K562 (cell line): ENCODE measurements at regions not wholly inside any gene's neighbourhood (a gene's known extent, or its start where the extent isn't known, plus 50 kb on each side); places are given as distances from the start of the nearest gene placed in this dataset.

Experiments
- ARID1B ChIP-seq: fragments of 450-650 bp; IDR thresholded peaks from 2 replicates; pipeline ENCODE4 v1.6.1; 2016; ENCODE audit warnings: antibody characterized with exemption, mild to moderate bottlenecking, inconsistent platforms
- MAZ ChIP-seq, 2 experiments: fragments of 450-650 bp in 1 of 2; sonication (generic) in 1 of 2; formaldehyde crosslinking; IDR thresholded peaks in 1 of 2; conservative IDR thresholded peaks in 1 of 2; 2 replicates each; pipeline versions ENCODE4 v1.4.0 to v1.5.0; 2020; ENCODE audit warnings: mild to moderate bottlenecking in 1 of 2, missing genetic modification reagents in 1 of 2
- ZNF695 ChIP-seq: fragments of 450-650 bp; formaldehyde crosslinking; IDR thresholded peaks from 2 replicates; pipeline ENCODE4 v1.4.0; 2020; ENCODE audit warnings: mild to moderate bottlenecking, moderate library complexity
- TF ChIP-seq, protein P1 (sequence below): fragments of 450-650 bp; formaldehyde crosslinking; IDR thresholded peaks from 2 replicates; pipeline ENCODE4 v1.4.0; 2020; ENCODE audit warnings: mild to moderate bottlenecking, mixed read lengths
- TF ChIP-seq, protein P2 (sequence below), 2 experiments: fragments of 450-650 bp; IDR thresholded peaks; 2 replicates each; pipeline ENCODE4 v1.6.1; 2016; ENCODE audit warnings: mild to moderate bottlenecking in 2 of 2, borderline replicate concordance in 1 of 2, low read depth in 1 of 2, moderate library complexity in 1 of 2

DNA sequence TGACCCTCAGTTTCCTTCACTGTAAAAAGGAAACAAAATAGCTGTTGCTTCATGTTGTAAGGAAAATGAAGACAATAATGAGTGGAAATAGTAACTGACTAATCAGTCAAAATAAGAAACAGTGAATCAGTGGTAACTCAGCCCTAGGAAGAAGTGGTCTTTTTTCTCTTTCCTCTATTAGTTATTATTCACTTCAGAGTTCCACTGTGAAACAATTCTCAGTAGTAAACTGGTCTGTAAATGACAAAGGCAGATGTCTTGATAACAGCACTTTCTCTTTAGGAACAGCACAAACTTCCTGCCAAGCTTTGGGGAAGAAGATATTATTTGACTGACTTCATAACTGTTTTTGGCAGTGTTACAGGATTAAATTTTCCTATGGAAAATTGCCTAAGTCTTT, 600.5 kb upstream of the KLHL1 start (continued):
- TF ChIP-seq, protein P1, sequence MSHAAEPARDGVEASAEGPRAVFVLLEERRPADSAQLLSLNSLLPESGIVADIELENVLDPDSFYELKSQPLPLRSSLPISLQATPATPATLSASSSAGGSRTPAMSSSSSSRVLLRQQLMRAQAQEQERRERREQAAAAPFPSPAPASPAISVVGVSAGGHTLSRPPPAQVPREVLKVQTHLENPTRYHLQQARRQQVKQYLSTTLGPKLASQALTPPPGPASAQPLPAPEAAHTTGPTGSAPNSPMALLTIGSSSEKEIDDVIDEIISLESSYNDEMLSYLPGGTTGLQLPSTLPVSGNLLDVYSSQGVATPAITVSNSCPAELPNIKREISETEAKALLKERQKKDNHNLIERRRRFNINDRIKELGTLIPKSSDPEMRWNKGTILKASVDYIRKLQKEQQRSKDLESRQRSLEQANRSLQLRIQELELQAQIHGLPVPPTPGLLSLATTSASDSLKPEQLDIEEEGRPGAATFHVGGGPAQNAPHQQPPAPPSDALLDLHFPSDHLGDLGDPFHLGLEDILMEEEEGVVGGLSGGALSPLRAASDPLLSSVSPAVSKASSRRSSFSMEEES (CRISPR knock-in tag) = no peak
- no peak for TF ChIP-seq ARID1B
- no peak for TF ChIP-seq MAZ (CRISPR knock-in tag; conservative IDR thresholded peaks at IDR 0.05 in 1 of 2, IDR thresholded peaks at IDR 0.05 in 1 of 2)
- TF ChIP-seq ZNF695 (CRISPR knock-in tag) = no peak
- TF ChIP-seq, protein P2, sequence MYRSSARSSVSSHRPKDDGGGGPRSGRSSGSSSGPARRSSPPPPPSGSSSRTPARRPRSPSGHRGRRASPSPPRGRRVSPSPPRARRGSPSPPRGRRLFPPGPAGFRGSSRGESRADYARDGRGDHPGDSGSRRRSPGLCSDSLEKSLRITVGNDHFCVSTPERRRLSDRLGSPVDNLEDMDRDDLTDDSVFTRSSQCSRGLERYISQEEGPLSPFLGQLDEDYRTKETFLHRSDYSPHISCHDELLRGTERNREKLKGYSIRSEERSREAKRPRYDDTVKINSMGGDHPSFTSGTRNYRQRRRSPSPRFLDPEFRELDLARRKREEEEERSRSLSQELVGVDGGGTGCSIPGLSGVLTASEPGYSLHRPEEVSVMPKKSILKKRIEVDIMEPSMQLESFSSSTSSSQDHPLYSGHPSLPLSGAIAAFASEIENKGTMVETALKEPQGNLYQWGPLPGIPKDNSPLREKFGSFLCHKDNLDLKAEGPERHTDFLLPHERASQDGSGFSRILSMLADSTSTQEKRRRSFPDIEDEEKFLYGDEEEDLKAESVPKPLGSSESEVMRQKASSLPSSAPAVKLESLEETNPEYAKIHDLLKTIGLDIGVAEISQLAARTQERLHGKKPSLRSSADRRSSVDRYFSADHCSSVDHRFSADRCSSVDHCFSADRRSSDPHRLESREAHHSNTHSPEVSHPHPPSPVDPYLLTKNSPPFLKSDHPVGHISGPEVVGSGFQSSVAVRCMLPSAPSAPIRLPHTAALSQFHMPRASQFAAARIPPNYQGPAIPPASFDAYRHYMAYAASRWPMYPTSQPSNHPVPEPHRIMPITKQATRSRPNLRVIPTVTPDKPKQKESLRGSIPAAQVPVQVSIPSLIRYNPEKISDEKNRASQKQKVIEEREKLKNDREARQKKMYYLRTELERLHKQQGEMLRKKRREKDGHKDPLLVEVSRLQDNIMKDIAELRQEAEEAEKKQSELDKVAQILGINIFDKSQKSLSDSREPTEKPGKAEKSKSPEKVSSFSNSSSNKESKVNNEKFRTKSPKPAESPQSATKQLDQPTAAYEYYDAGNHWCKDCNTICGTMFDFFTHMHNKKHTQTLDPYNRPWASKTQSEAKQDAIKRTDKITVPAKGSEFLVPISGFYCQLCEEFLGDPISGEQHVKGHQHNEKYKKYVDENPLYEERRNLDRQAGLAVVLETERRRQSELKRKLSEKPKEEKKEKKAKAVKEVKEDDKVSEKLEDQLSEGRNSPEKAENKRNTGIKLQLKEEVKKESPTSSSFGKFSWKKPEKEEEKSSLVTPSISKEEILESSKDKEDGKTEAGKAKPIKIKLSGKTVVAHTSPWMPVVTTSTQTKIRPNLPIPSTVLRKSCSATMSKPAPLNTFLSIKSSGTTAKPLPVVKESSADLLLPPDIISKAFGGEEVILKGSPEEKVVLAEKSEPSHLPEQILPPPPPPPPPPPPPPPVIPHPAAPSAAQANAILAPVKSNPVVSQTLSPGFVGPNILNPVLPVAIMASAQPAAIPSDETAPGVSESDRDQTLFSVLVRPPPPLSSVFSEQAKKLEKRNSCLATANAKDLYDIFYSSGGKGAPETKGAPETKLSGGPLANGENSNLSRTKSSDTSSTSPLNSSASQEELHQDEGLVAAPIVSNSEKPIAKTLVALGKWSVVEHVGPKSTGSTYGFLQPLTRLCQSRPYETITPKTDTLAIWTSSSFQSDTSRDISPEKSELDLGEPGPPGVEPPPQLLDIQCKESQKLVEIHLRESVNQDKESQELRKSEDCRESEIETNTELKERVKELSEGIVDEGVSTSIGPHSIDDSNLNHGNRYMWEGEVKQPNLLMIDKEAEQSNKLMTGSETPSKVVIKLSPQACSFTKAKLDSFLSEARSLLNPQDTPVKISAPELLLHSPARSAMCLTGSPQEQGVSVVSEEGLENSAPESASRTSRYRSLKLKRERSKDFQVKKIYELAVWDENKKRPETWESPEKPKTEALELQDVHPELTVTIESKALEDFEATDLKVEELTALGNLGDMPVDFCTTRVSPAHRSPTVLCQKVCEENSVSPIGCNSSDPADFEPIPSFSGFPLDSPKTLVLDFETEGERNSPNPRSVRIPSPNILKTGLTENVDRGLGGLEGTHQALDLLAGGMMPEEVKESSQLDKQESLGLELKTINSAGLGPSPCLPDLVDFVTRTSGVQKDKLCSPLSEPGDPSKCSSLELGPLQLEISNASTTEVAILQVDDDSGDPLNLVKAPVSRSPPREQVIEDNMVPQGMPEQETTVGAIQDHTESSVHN (IDR thresholded peaks at IDR 0.05; ENCODE audit: borderline replicate concordance in 1 of 2, low read depth in 1 of 2) = no peak
